ENCODE measurements at regions not wholly inside any gene's neighbourhood (a gene's known extent, or its start where the extent isn't known, plus 50 kb on each side); places are given as distances from the start of the nearest gene placed in this dataset.

DNA sequence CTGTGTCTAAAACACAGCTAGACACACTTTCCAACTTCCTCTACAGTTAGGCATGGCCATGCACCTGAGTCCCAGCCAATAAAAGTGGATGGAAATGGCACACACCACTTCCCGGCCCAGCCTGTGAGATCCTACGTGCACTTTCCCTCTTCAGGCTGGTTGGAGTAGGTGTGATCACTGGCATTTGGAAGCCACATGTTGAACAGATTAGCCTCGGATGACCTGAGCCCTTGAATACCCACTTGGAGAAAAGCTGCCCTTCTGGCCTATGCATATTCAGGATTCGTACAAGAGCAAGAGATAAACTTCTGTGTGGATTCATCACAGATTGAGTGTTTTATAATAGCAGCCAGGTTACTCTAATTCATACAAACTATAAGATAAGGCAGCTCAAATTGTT lies 359.0 kb upstream of the SLC30A5 start:
- no peaks in the 10 kb centered on the region for H3K36me3 ChIP-seq
- no peak overlapping the region for H3K27ac ChIP-seq
- H3K27me3 ChIP-seq: peaks cover 4% of the 10 kb centered on the region
- H3K4me1 ChIP-seq (ENCODE audit: low read depth): peaks cover 6% of the 10 kb centered on the region
- DNase-seq (ENCODE audit: low read depth in 1 of 2, low spot score in 1 of 2): no peak
- no peak overlapping the region for H3K4me3 ChIP-seq
- no peaks in the 10 kb centered on the region for H3K9me3 ChIP-seq (ENCODE audit: low read depth)
- TF ChIP-seq, protein P1, sequence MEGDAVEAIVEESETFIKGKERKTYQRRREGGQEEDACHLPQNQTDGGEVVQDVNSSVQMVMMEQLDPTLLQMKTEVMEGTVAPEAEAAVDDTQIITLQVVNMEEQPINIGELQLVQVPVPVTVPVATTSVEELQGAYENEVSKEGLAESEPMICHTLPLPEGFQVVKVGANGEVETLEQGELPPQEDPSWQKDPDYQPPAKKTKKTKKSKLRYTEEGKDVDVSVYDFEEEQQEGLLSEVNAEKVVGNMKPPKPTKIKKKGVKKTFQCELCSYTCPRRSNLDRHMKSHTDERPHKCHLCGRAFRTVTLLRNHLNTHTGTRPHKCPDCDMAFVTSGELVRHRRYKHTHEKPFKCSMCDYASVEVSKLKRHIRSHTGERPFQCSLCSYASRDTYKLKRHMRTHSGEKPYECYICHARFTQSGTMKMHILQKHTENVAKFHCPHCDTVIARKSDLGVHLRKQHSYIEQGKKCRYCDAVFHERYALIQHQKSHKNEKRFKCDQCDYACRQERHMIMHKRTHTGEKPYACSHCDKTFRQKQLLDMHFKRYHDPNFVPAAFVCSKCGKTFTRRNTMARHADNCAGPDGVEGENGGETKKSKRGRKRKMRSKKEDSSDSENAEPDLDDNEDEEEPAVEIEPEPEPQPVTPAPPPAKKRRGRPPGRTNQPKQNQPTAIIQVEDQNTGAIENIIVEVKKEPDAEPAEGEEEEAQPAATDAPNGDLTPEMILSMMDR (IDR thresholded peaks at IDR 0.05; ENCODE audit: low read depth, low read length): no peak

DNA sequence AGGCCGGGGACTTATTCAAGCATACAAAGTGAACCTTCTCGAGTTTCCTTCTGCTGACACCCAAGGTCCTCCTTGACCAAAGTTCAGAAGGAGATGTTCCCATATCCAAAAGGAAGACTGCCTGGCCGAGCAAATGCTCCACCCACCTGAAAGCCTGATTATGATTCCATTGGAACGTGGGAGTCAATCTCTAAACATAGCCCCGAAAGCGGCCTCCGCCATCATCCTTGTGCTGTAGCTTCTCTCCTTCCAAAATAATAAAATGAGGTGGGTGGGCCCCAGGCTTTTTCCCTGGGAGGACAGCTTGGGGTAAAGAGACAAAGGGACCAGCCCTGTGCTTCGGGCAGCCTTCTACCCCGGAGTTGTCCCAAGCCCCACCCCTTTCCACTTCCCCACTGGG lies 355.6 kb upstream of the SLC30A5 start:
- DNase-seq (ENCODE audit: low read depth in 1 of 2, low spot score in 1 of 2): no peak
- no peaks in the 10 kb centered on the region for H3K9me3 ChIP-seq (ENCODE audit: low read depth)
- H3K36me3 ChIP-seq: no peaks in the 10 kb centered on the region
- H3K27me3 ChIP-seq: peaks cover 15% of the 10 kb centered on the region
- TF ChIP-seq, protein P1 (IDR thresholded peaks at IDR 0.05; ENCODE audit: low read depth, low read length): no peak
- H3K4me3 ChIP-seq: no peak overlapping the region
- H3K27ac ChIP-seq: no peak overlapping the region
- no peaks in the 10 kb centered on the region for H3K4me1 ChIP-seq (ENCODE audit: low read depth)

DNA sequence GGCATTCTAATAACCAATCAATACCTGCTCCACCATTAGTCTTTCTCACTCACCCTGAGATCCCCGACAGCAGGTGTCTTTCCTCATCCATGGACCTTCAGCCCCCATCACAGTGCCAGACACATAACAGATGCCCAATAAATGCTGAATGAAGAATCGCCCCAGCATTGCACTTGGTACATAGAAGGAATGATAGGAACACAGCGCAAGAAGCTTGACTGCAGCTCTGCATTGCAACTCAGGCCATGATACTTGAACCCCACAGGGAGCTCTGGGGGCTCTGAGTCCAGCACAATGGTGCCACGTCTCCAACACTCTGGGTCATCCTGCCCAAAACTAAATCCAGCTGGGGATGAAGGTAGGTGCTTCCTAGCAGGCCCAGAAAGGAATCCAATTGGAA lies 355.0 kb upstream of the SLC30A5 start:
- Histone ChIP-seq H3K4me3 (no peak overlapping the region), H3K9me3 (ENCODE audit: low read depth) (no peaks in the 10 kb centered on the region), H3K36me3 (no peaks in the 10 kb centered on the region), H3K4me1 (ENCODE audit: low read depth) (no peaks in the 10 kb centered on the region), H3K27ac (no peak overlapping the region), H3K27me3 (peaks cover 15% of the 10 kb centered on the region)
- TF ChIP-seq, protein P1 (IDR thresholded peaks at IDR 0.05; ENCODE audit: low read depth, low read length): no peak
- DNase-seq (ENCODE audit: low read depth in 1 of 2, low spot score in 1 of 2): no peak

DNA sequence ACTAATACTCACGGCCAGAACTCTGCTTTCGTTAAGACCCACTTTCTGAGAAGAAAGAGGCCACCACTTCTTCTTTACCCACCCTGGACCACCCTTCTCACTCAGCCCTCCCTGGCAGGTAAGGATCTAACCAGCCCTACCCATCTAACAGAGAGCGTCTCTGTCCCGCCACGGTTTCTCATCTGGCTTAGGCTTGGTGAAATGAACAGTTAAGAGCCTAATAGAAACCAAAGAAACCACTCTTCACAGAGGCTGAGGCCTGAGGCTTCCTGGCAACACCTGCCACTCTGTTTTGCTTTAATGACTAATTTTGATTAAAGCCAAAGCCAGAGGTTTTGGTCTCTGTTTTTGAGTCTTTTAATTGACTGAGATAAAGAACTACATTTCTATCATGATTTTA lies 354.1 kb upstream of the SLC30A5 start:
- Histone ChIP-seq H3K4me1 (ENCODE audit: low read depth) (no peaks in the 10 kb centered on the region), H3K27me3 (peaks cover 15% of the 10 kb centered on the region), H3K27ac (no peak overlapping the region), H3K36me3 (no peaks in the 10 kb centered on the region), H3K9me3 (ENCODE audit: low read depth) (no peaks in the 10 kb centered on the region), H3K4me3 (no peak overlapping the region)
- no peak for DNase-seq (ENCODE audit: low read depth in 1 of 2, low spot score in 1 of 2)
- TF ChIP-seq, protein P1 (IDR thresholded peaks at IDR 0.05; ENCODE audit: low read depth, low read length): no peak

DNA sequence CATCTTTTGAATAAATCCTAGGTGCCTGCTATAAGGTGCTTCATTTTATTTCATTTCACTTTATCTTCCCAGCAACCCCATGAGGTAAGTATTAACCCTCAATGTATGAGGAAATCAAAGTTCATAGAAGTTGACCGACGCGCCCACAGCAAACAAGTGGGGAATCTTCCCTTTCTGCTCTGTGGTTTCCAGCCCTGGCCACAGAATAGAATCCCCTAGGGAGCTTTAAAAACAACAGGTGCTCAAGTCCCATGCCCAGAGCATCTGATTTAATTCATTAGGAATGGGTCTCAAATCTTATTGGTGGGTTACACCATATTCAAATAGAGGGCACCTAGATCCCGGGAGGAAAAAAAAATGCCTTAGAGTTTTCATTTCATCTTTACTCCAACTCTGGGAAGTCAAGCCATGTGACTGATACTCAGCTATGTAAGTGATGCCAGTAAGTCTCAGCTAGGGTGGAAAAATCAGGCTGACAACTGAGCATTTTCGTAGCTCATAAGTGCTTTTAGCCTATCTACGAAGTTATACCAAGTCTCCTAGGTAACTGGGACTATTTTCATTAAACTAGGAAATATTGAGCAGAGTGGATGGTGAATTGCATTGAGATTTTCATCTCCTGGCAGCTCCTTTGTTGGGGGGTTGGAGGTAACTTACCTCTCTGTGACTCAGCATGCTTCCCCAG lies 353.4 kb upstream of the SLC30A5 start:
- no peak overlapping the region for H3K27ac ChIP-seq
- no peaks in the 10 kb centered on the region for H3K4me1 ChIP-seq (ENCODE audit: low read depth)
- no peaks in the 10 kb centered on the region for H3K36me3 ChIP-seq
- H3K27me3 ChIP-seq: peaks cover 15% of the 10 kb centered on the region
- TF ChIP-seq, protein P1 (IDR thresholded peaks at IDR 0.05; ENCODE audit: low read depth, low read length): no peak
- no peak for DNase-seq (ENCODE audit: low read depth in 1 of 2, low spot score in 1 of 2)
- H3K4me3 ChIP-seq: no peak overlapping the region
- no peaks in the 10 kb centered on the region for H3K9me3 ChIP-seq (ENCODE audit: low read depth)

Data from cardiac muscle cell (in vitro differentiated cells and primary cell).